Coronary artery (tissue), 2 donors: ENCODE measurements at regions not wholly inside any gene's neighbourhood (a gene's known extent, or its start where the extent isn't known, plus 50 kb on each side); places are given as distances from the start of the nearest gene placed in this dataset.

ENCODE experiments used
- DNase-seq: peaks from one replicate; pipeline ENCODE4 v3.0.0-alpha.2; 2017; ENCODE audit warnings: low spot score
- H3K27ac ChIP-seq, 2 donors: fragments of 200-600 bp; sonication (generic); one replicate each; pipeline ENCODE4 v1.5.1; 2016 to 2019
- H3K4me3 ChIP-seq: fragments of 200-600 bp; sonication (generic); 2 replicates; pipeline ENCODE4 v1.5.1; 2016; ENCODE audit warnings: mild to moderate bottlenecking, moderate library complexity
- TF ChIP-seq, protein P1 (sequence below): fragments of 200-600 bp; sonication (generic); IDR thresholded peaks from one replicate; pipeline ENCODE4 v1.5.1; 2019; ENCODE audit warnings: antibody characterized with exemption

DNA sequence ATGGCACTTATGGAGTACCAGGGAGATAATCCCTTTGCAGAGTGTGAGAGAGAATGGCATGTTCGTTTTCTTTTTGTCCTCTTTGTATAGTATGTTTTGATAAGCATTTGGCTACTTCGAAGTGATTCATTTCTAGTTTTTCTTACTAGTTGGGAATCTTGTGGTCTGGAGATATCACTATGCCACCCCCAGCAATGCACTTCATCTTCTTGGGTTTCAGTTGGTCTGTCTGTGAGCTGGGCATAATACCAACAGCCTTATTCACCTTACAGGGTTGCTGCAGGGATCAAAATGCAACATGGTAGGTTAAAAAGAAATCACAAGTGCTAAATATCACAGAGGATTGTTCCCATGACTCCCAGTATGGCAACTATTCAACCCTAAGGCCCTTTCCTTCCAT is 387.8 kb upstream of the CADM1 start:
- Histone ChIP-seq H3K27ac (no peak overlapping the region), H3K4me3 (no peak overlapping the region)
- TF ChIP-seq, protein P1, sequence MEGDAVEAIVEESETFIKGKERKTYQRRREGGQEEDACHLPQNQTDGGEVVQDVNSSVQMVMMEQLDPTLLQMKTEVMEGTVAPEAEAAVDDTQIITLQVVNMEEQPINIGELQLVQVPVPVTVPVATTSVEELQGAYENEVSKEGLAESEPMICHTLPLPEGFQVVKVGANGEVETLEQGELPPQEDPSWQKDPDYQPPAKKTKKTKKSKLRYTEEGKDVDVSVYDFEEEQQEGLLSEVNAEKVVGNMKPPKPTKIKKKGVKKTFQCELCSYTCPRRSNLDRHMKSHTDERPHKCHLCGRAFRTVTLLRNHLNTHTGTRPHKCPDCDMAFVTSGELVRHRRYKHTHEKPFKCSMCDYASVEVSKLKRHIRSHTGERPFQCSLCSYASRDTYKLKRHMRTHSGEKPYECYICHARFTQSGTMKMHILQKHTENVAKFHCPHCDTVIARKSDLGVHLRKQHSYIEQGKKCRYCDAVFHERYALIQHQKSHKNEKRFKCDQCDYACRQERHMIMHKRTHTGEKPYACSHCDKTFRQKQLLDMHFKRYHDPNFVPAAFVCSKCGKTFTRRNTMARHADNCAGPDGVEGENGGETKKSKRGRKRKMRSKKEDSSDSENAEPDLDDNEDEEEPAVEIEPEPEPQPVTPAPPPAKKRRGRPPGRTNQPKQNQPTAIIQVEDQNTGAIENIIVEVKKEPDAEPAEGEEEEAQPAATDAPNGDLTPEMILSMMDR = no peak
- no peak for DNase-seq

DNA sequence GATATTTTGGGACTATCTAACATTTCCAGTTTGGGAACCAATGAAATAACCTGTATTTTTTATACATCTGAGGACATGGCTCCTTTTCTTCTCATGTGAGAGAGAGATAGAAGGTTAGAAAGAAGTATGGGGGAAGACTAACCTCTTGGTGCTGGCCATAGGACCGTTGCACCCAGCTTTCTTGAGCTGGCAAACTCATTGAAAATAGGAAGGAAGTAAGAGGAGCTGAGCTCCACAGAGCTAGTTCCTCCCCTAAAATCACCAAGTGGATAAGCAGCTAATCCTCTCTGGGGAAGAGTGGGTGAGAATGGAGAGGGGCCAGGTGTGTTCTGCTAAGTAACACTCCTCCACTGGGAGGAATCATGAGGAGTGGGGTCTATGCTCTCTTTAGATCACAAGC is 387.4 kb upstream of the CADM1 start:
- TF ChIP-seq, protein P1 = no peak
- no peak for DNase-seq
- Histone ChIP-seq H3K27ac (no peak overlapping the region), H3K4me3 (no peak overlapping the region)

DNA sequence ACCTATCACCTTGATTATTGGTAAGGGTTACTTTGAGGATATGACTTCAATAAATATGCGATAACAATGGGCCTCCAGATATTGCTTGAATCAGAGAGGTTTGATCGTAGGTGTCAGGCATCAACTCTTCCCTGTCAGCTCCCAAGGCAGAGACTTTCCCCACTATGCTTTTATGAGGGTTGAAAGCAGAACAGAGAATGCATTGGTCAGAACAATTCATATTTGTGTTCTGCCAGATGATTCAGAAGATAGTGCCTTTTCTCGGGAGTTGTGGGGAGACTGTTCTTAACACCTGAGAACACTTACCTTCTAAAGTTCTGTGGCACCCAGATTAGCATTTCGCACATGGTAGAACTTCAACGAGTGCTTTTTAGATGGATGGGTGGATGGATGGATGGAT is 386.3 kb upstream of the CADM1 start:
- Histone ChIP-seq H3K27ac (no peak overlapping the region), H3K4me3 (no peak overlapping the region)
- TF ChIP-seq, protein P1 = no peak
- no peak for DNase-seq

DNA sequence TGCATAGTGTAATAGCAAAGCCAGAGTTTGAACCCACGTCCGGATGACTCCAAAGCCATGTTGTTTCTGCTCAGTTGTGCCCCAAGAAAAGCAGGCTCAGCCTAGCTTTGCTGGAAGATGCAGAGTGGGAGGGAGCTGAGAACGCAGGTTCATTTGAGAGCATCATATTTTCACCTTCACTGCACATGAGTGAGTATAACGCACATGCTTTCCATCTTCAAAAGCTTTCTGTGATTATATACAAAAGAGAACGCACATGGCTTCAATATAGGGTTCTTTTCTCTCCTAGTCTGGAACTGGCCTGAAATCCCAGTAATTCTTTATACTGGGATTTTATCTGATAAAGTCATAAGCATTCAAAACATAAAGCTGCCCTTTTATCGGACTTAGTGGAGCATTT is 385.5 kb upstream of the CADM1 start:
- Histone ChIP-seq H3K4me3 (no peak overlapping the region), H3K27ac (no peak overlapping the region)
- DNase-seq = no peak
- TF ChIP-seq, protein P1 = no peak

DNA sequence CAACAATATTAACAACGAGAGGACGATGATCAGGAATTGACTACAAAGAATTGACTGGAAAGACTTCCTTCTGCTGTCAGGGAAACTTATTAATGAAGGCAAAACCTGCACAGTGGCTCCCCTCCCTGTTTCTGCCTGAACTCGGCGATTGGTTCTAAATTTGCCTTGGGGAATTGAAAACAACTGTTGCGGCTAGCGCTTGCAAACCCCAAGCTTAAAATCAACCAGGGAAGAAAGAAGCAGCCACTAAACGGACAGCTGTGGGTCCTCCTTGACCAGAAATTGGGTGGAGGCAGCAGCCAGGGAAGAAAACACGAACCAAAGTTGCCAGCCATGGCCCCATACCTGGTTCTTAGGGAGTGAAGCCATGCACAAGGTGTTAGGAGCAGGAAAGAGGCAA is 383.5 kb upstream of the CADM1 start:
- no peak overlapping the region for H3K27ac ChIP-seq
- H3K4me3 ChIP-seq = no peak overlapping the region
- TF ChIP-seq, protein P1 = no peak
- DNase-seq = no peak

DNA sequence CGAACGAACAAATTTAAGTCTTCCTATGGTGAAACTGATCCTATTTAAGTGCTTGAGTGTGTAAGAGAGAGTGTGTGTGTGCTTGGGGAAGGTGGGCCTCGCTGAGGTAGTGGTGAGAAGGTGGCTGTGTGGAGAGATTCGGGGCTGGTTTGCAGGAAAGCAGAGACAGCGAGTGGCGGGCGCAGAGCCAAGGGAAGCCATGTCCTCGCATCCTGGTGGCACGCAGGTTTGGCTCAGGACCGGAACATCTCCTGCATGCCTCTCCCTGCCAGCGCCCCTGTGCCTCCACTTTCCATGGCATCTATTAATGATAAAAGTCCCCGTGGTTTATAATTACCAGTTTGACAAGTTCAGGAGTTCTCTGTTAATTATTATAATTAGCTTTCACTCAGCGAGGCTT is 383.1 kb upstream of the CADM1 start:
- no peak overlapping the region for H3K4me3 ChIP-seq
- no peak overlapping the region for H3K27ac ChIP-seq
- TF ChIP-seq, protein P1 = no peak
- no peak for DNase-seq

DNA sequence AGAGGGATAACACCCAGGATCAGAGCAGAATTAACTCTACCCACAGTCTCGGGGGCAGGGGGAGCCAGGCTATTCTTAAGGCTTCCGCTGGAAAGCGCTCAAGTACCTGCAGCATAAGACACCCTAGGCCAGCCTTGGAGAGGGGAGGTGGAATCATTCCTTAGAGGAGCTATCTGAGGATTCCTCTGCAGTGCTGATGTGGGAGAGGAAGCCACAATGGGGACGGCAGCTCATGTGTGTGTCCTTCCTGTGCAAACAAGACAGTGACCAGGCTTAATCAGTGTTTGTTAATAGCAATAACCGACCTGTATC is 382.2 kb upstream of the CADM1 start:
- DNase-seq = no peak
- H3K27ac ChIP-seq = no peak overlapping the region
- H3K4me3 ChIP-seq = no peak overlapping the region
- TF ChIP-seq, protein P1 = no peak
